GM23338 (cell line): ENCODE measurements at regions not wholly inside any gene's neighbourhood (a gene's known extent, or its start where the extent isn't known, plus 50 kb on each side); places are given as distances from the start of the nearest gene placed in this dataset.

Experiments
- ATAC-seq: fragments of 200-7000 bp; cut with Tn5 transposase; 3 replicates; pipeline ENCODE4 v1.9.1; 2020
- DNase-seq: peaks from one replicate; pipeline ENCODE4 v3.0.0-alpha.2; 2015; ENCODE audit warnings: low spot score
- H2AFZ ChIP-seq: fragments of 200-600 bp; sonication (generic); 2 replicates; pipeline ENCODE4 v1.8.0; 2016; ENCODE audit warnings: antibody characterized with exemption, mild to moderate bottlenecking, moderate library complexity
- H3F3A ChIP-seq: fragments of 200-600 bp; sonication (generic); replicated peaks from 2 replicates; pipeline ENCODE4 v1.8.0; 2017; ENCODE audit warnings: antibody characterized with exemption, mixed run types, low read depth
- H3K27ac ChIP-seq: fragments of 200-600 bp; sonication (generic); 2 replicates; pipeline ENCODE4 v1.6.1; 2016; ENCODE audit warnings: low read depth
- H3K27me3 ChIP-seq: fragments of 200-600 bp; sonication (generic); 2 replicates; pipeline ENCODE4 v1.8.0; 2016; ENCODE audit warnings: mild to moderate bottlenecking, mixed run types, moderate library complexity; ENCODE audit not compliant: insufficient read depth
- H3K36me3 ChIP-seq: fragments of 200-600 bp; sonication (generic); 2 replicates; pipeline ENCODE4 v1.8.0; 2016; ENCODE audit warnings: mild to moderate bottlenecking; ENCODE audit not compliant: insufficient read depth
- H3K4me1 ChIP-seq: fragments of 200-600 bp; sonication (generic); 2 replicates; pipeline ENCODE4 v1.8.0; 2016; ENCODE audit warnings: mild to moderate bottlenecking, moderate library complexity; ENCODE audit not compliant: insufficient read depth
- H3K4me2 ChIP-seq: fragments of 200-600 bp; sonication (generic); 2 replicates; pipeline ENCODE4 v1.7.1; 2017; ENCODE audit warnings: mixed run types
- H3K4me3 ChIP-seq: fragments of 200-600 bp; sonication (generic); 2 replicates; pipeline ENCODE4 v1.6.1; 2016; ENCODE audit warnings: mixed run types
- H3K79me2 ChIP-seq: fragments of 200-600 bp; sonication (generic); replicated peaks from 2 replicates; pipeline ENCODE4 v1.8.0; 2017; ENCODE audit warnings: mild to moderate bottlenecking; ENCODE audit not compliant: insufficient read depth
- H3K9me2 ChIP-seq: fragments of 200-600 bp; sonication (generic); 2 replicates; pipeline ENCODE4 v1.8.0; 2017; ENCODE audit not compliant: insufficient read depth
- H4K20me1 ChIP-seq: fragments of 200-600 bp; sonication (generic); replicated peaks from 2 replicates; pipeline ENCODE4 v1.8.0; 2017; ENCODE audit warnings: mild to moderate bottlenecking; ENCODE audit not compliant: insufficient read depth
- H3K27ac Mint-ChIP-seq: 2 replicates; pipeline ENCODE4 v1.8.0; 2020; ENCODE audit warnings: inconsistent platforms, mild to moderate bottlenecking, moderate library complexity, mixed read lengths
- H3K27me3 Mint-ChIP-seq: 3 replicates; pipeline ENCODE4 v1.8.0; 2022; ENCODE audit warnings: low read depth, mild to moderate bottlenecking, moderate library complexity, mixed read lengths, inconsistent platforms; ENCODE audit not compliant: insufficient read depth, poor library complexity
- H3K36me3 Mint-ChIP-seq: 3 replicates; pipeline ENCODE4 v1.8.0; 2021; ENCODE audit warnings: low read depth, mild to moderate bottlenecking, inconsistent platforms, moderate library complexity, mixed read lengths
- H3K4me1 Mint-ChIP-seq: 3 replicates; pipeline ENCODE4 v1.8.0; 2020; ENCODE audit warnings: mild to moderate bottlenecking, inconsistent platforms, mixed read lengths
- H3K4me3 Mint-ChIP-seq: 3 replicates; pipeline ENCODE4 v1.8.0; 2021; ENCODE audit warnings: moderate library complexity, mild to moderate bottlenecking, inconsistent platforms, mixed read lengths
- H3K9me3 Mint-ChIP-seq: 3 replicates; pipeline ENCODE4 v1.8.0; 2020; ENCODE audit warnings: moderate library complexity, mild to moderate bottlenecking, inconsistent platforms, mixed read lengths
- EZH2phosphoT487 ChIP-seq: fragments of 200-600 bp; sonication (generic); IDR thresholded peaks from one replicate; pipeline ENCODE4 v1.8.1; 2018; ENCODE audit warnings: antibody characterized with exemption; ENCODE audit not compliant: unreplicated experiment
- NANOG ChIP-seq: IDR thresholded peaks from 2 replicates; pipeline ENCODE4 v1.6.1; 2016; ENCODE audit warnings: antibody characterized with exemption, borderline replicate concordance
- POLR2AphosphoS5 ChIP-seq: IDR thresholded peaks from 2 replicates; pipeline ENCODE4 v1.6.1; 2016; ENCODE audit warnings: antibody characterized with exemption, low read depth
- STAT1 ChIP-seq: IDR thresholded peaks from one replicate; pipeline ENCODE4 v1.6.1; 2016; ENCODE audit warnings: antibody characterized with exemption; ENCODE audit not compliant: unreplicated experiment
- TF ChIP-seq, protein P1 (sequence below): fragments of 250-450 bp; sonication (Bioruptor Pico); IDR thresholded peaks from 2 replicates; pipeline ENCODE4 v1.5.0; 2020; ENCODE audit warnings: mild to moderate bottlenecking, moderate library complexity

GRCh38 chr4:38422850-38423249 is 241.1 kb upstream of the KLF3 start (continued):
- TF ChIP-seq NANOG (no peak), POLR2AphosphoS5 (no peak), STAT1 (no peak)

DNA sequence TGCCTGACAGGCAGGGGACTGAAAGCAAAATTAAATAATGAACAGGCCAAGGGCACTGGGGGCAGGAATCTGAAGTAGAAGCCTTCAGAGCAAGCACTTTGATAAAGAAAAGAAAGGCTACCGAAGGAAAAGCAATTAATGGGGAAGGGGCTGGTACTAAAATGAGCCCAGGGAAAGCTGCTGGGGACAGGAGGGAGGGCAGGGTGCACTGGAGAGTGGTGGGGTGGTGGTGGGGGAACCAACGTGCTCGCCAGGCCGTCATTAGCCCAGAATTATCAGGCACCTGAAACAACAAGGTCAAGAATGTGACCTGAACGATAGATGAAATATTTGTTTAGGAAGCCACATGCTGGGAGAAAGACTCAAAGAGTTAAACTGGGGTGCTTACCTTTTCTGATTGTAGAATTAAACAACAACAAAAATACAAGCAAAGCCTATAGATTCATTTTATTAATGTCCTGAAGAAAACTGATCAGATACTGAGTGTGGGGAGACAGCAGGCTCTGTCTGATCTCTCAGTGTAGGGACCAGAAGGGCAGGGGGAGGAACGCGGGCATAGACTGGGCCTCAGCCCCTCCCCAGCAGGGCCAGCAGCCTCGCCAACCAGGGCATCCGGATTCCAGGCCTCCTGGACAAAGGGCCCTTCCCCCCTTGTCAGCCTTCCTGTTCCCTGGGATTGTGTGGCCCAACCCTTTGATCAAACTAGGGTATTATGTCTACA is 239.7 kb upstream of the KLF3 start:
- peaks cover 12% of the 10 kb centered on the region for H3K9me3 Mint-ChIP-seq
- peak; percentile 98 for ATAC-seq
- H3K4me3 ChIP-seq = 0 out of 2 replicates have a peak overlapping the region, but pooled peaks have one; percentile 1
- no peaks in the 10 kb centered on the region for H3F3A ChIP-seq
- TF ChIP-seq, protein P1, sequence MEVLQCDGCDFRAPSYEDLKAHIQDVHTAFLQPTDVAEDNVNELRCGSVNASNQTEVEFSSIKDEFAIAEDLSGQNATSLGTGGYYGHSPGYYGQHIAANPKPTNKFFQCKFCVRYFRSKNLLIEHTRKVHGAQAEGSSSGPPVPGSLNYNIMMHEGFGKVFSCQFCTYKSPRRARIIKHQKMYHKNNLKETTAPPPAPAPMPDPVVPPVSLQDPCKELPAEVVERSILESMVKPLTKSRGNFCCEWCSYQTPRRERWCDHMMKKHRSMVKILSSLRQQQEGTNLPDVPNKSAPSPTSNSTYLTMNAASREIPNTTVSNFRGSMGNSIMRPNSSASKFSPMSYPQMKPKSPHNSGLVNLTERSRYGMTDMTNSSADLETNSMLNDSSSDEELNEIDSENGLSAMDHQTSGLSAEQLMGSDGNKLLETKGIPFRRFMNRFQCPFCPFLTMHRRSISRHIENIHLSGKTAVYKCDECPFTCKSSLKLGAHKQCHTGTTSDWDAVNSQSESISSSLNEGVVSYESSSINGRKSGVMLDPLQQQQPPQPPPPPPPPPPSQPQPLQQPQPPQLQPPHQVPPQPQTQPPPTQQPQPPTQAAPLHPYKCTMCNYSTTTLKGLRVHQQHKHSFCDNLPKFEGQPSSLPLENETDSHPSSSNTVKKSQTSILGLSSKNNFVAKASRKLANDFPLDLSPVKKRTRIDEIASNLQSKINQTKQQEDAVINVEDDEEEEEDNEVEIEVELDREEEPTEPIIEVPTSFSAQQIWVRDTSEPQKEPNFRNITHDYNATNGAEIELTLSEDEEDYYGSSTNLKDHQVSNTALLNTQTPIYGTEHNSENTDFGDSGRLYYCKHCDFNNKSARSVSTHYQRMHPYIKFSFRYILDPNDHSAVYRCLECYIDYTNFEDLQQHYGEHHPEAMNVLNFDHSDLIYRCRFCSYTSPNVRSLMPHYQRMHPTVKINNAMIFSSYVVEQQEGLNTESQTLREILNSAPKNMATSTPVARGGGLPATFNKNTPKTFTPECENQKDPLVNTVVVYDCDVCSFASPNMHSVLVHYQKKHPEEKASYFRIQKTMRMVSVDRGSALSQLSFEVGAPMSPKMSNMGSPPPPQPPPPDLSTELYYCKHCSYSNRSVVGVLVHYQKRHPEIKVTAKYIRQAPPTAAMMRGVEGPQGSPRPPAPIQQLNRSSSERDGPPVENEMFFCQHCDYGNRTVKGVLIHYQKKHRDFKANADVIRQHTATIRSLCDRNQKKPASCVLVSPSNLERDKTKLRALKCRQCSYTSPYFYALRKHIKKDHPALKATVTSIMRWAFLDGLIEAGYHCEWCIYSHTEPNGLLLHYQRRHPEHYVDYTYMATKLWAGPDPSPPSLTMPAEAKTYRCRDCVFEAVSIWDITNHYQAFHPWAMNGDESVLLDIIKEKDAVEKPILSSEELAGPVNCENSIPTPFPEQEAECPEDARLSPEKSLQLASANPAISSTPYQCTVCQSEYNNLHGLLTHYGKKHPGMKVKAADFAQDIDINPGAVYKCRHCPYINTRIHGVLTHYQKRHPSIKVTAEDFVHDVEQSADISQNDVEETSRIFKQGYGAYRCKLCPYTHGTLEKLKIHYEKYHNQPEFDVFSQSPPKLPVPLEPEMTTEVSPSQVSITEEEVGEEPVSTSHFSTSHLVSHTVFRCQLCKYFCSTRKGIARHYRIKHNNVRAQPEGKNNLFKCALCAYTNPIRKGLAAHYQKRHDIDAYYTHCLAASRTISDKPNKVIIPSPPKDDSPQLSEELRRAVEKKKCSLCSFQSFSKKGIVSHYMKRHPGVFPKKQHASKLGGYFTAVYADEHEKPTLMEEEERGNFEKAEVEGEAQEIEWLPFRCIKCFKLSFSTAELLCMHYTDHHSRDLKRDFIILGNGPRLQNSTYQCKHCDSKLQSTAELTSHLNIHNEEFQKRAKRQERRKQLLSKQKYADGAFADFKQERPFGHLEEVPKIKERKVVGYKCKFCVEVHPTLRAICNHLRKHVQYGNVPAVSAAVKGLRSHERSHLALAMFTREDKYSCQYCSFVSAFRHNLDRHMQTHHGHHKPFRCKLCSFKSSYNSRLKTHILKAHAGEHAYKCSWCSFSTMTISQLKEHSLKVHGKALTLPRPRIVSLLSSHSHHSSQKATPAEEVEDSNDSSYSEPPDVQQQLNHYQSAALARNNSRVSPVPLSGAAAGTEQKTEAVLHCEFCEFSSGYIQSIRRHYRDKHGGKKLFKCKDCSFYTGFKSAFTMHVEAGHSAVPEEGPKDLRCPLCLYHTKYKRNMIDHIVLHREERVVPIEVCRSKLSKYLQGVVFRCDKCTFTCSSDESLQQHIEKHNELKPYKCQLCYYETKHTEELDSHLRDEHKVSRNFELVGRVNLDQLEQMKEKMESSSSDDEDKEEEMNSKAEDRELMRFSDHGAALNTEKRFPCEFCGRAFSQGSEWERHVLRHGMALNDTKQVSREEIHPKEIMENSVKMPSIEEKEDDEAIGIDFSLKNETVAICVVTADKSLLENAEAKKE (CRISPR knock-in tag) = 0 out of 2 replicates have a peak, but pooled peaks have one; percentile 2
- no peak for TF ChIP-seq EZH2phosphoT487
- H3K27me3 Mint-ChIP-seq = peaks cover 3% of the 10 kb centered on the region
- peaks cover 11% of the 10 kb centered on the region; the same call in 2 of the 3 replicates for H3K36me3 Mint-ChIP-seq
- peaks cover 5% of the 10 kb centered on the region; the same call in 1 of the 2 replicates for H3K9me2 ChIP-seq
- peak overlapping the region; percentile 95; the same call in 1 of the 2 replicates for H2AFZ ChIP-seq
- H3K4me2 ChIP-seq = peak overlapping the region; percentile 69
- peaks cover 24% of the 10 kb centered on the region for H3K4me1 ChIP-seq
- peak overlapping the region; percentile 85 for H3K27ac Mint-ChIP-seq
- no peaks in the 10 kb centered on the region for H3K79me2 ChIP-seq
- H3K27me3 ChIP-seq = no peaks in the 10 kb centered on the region
- H3K36me3 ChIP-seq = no peaks in the 10 kb centered on the region
- H3K27ac ChIP-seq = no peak overlapping the region; the same call in 1 of the 2 replicates
- peak; percentile 61 for DNase-seq
- H3K4me1 Mint-ChIP-seq = peaks cover 21% of the 10 kb centered on the region
- H3K4me3 Mint-ChIP-seq = no peak overlapping the region
- no peaks in the 10 kb centered on the region for H4K20me1 ChIP-seq
